ENCODE measurements at regions not wholly inside any gene's neighbourhood (a gene's known extent, or its start where the extent isn't known, plus 50 kb on each side); places are given as distances from the start of the nearest gene placed in this dataset.

DNA sequence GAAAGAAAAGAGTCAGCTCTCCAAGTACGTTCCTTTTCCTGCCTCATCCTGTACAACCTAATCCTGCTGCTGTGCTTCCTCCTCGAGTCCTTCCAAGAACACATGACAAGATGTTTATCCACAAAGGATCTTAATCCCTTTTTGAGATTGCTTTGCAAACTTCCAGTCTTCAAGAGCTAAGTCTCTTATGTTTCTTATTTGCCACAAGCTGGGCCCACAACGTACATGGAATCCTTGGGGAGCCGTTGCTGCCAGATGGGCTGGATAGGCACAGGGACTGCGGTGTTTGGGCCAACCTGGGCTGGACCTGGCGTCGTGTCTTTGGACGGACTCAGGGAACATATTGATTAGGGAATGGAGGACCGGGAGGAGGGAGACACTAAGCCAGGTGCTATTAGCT is 79.7 kb upstream of the AFDN start:
- no peaks in the 10 kb centered on the region for H3K9me3 ChIP-seq (ENCODE audit: control insufficient read depth, insufficient read depth, low read depth, low read length)
- CTCF ChIA-PET: no interaction called here

DNA sequence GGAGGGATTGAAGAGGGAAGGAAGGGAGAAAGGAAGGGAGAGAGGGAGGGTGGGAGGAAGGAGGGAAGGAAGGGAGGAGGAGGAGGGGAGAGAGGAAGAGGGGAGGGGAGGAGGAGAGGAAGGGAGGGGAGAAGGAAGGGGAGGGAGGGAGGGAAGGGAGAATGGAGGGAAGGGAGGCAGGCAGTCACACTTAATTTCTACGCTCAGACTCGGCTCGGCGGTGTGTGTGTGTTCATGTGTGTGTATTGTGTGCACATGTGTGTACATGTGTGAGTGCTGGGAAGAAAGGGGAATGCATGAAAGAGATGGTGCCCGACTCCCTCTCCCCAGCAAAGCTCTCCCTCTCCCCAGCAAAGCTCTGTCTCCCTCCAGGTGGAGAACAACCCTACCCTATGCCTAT is 79.1 kb upstream of the AFDN start:
- CTCF ChIA-PET: no interaction called here

More for the DNA sequence above, 79.7 kb upstream of the AFDN start:
- H3K4me1 ChIP-seq (ENCODE audit: control insufficient read depth, insufficient read depth, low read length): no peaks in the 10 kb centered on the region
- POLR2A ChIA-PET: no interaction called here
- no peaks in the 10 kb centered on the region for H3K36me3 ChIP-seq (ENCODE audit: control insufficient read depth in 2 of 2, insufficient read depth in 1 of 2, low read length in 2 of 2)
- TF ChIP-seq, protein P1, sequence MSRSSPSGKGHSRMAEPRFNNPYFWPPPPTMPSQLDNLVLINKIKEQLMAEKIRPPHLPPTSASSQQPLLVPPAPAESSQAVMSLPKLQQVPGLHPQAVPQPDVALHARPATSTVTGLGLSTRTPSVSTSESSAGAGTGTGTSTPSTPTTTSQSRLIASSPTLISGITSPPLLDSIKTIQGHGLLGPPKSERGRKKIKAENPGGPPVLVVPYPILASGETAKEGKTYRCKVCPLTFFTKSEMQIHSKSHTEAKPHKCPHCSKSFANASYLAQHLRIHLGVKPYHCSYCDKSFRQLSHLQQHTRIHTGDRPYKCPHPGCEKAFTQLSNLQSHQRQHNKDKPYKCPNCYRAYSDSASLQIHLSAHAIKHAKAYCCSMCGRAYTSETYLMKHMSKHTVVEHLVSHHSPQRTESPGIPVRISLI (tag by site-specific recombination; IDR thresholded peaks at IDR 0.05): no peak
- H3K4me3 ChIP-seq (ENCODE audit: low read depth, low read length): no peak overlapping the region
- no peak overlapping the region for H3K27ac ChIP-seq (ENCODE audit: extremely low read depth, low read depth, low read length)

DNA sequence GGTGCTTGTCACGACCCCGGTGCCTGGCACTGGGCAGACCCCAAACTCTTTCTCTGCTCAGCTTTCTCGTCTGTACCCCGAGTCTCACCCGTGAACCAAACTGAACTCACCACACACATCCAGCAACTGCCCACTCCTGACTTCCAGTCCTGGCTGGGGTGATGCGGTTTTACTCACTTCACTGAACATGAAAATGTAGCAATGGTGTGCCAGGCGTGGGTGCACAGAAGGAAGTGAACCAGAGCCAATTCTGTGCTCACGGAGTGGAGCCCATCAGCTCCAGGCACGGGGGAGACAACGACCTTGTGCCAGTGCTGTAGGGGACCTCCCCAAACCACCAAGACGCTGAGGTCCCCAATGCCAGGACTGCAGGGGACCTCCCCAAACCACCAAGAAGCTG is 78.7 kb upstream of the AFDN start:
- H3K9me3 ChIP-seq (ENCODE audit: control insufficient read depth, insufficient read depth, low read depth, low read length): no peaks in the 10 kb centered on the region
- H3K36me3 ChIP-seq (ENCODE audit: control insufficient read depth in 2 of 2, insufficient read depth in 1 of 2, low read length in 2 of 2): no peaks in the 10 kb centered on the region
- no peak overlapping the region for H3K27ac ChIP-seq (ENCODE audit: extremely low read depth, low read depth, low read length)
- POLR2A ChIA-PET: no interaction called here
- no peak overlapping the region for H3K4me3 ChIP-seq (ENCODE audit: low read depth, low read length)
- CTCF ChIA-PET: interaction anchor here (0.6 kb wide), 1 partner anchor 306 kb away, joined by 4 read pairs; no protein-coding TSS in a partner anchor
- no peaks in the 10 kb centered on the region for H3K4me1 ChIP-seq (ENCODE audit: control insufficient read depth, insufficient read depth, low read length)
- TF ChIP-seq ZNF521 (tag by site-specific recombination; IDR thresholded peaks at IDR 0.05) (no peak), OVOL3 (tag by site-specific recombination; IDR thresholded peaks at IDR 0.05) (no peak), ZNF426 (tag by site-specific recombination; IDR thresholded peaks at IDR 0.05) (no peak), SP3 (tag by site-specific recombination; IDR thresholded peaks at IDR 0.05) (no peak)
- TF ChIP-seq, protein P2, sequence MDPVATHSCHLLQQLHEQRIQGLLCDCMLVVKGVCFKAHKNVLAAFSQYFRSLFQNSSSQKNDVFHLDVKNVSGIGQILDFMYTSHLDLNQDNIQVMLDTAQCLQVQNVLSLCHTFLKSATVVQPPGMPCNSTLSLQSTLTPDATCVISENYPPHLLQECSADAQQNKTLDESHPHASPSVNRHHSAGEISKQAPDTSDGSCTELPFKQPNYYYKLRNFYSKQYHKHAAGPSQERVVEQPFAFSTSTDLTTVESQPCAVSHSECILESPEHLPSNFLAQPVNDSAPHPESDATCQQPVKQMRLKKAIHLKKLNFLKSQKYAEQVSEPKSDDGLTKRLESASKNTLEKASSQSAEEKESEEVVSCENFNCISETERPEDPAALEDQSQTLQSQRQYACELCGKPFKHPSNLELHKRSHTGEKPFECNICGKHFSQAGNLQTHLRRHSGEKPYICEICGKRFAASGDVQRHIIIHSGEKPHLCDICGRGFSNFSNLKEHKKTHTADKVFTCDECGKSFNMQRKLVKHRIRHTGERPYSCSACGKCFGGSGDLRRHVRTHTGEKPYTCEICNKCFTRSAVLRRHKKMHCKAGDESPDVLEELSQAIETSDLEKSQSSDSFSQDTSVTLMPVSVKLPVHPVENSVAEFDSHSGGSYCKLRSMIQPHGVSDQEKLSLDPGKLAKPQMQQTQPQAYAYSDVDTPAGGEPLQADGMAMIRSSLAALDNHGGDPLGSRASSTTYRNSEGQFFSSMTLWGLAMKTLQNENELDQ (tag by site-specific recombination; IDR thresholded peaks at IDR 0.05; ENCODE audit: low read depth): no peak
- TF ChIP-seq, protein P3, sequence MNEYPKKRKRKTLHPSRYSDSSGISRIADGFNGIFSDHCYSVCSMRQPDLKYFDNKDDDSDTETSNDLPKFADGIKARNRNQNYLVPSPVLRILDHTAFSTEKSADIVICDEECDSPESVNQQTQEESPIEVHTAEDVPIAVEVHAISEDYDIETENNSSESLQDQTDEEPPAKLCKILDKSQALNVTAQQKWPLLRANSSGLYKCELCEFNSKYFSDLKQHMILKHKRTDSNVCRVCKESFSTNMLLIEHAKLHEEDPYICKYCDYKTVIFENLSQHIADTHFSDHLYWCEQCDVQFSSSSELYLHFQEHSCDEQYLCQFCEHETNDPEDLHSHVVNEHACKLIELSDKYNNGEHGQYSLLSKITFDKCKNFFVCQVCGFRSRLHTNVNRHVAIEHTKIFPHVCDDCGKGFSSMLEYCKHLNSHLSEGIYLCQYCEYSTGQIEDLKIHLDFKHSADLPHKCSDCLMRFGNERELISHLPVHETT (tag by site-specific recombination; IDR thresholded peaks at IDR 0.05): no peak
- TF ChIP-seq, protein P4, sequence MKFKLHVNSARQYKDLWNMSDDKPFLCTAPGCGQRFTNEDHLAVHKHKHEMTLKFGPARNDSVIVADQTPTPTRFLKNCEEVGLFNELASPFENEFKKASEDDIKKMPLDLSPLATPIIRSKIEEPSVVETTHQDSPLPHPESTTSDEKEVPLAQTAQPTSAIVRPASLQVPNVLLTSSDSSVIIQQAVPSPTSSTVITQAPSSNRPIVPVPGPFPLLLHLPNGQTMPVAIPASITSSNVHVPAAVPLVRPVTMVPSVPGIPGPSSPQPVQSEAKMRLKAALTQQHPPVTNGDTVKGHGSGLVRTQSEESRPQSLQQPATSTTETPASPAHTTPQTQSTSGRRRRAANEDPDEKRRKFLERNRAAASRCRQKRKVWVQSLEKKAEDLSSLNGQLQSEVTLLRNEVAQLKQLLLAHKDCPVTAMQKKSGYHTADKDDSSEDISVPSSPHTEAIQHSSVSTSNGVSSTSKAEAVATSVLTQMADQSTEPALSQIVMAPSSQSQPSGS (tag by site-specific recombination; IDR thresholded peaks at IDR 0.05; ENCODE audit: low read depth): no peak

More for the DNA sequence above, 79.1 kb upstream of the AFDN start:
- Histone ChIP-seq H3K9me3 (ENCODE audit: control insufficient read depth, insufficient read depth, low read depth, low read length) (no peaks in the 10 kb centered on the region), H3K4me1 (ENCODE audit: control insufficient read depth, insufficient read depth, low read length) (no peaks in the 10 kb centered on the region), H3K27ac (ENCODE audit: extremely low read depth, low read depth, low read length) (no peak overlapping the region), H3K4me3 (ENCODE audit: low read depth, low read length) (no peak overlapping the region), H3K36me3 (ENCODE audit: control insufficient read depth in 2 of 2, insufficient read depth in 1 of 2, low read length in 2 of 2) (no peaks in the 10 kb centered on the region)
- POLR2A ChIA-PET: no interaction called here
- no peak for TF ChIP-seq ZNF37A (tag by site-specific recombination; IDR thresholded peaks at IDR 0.05)

DNA sequence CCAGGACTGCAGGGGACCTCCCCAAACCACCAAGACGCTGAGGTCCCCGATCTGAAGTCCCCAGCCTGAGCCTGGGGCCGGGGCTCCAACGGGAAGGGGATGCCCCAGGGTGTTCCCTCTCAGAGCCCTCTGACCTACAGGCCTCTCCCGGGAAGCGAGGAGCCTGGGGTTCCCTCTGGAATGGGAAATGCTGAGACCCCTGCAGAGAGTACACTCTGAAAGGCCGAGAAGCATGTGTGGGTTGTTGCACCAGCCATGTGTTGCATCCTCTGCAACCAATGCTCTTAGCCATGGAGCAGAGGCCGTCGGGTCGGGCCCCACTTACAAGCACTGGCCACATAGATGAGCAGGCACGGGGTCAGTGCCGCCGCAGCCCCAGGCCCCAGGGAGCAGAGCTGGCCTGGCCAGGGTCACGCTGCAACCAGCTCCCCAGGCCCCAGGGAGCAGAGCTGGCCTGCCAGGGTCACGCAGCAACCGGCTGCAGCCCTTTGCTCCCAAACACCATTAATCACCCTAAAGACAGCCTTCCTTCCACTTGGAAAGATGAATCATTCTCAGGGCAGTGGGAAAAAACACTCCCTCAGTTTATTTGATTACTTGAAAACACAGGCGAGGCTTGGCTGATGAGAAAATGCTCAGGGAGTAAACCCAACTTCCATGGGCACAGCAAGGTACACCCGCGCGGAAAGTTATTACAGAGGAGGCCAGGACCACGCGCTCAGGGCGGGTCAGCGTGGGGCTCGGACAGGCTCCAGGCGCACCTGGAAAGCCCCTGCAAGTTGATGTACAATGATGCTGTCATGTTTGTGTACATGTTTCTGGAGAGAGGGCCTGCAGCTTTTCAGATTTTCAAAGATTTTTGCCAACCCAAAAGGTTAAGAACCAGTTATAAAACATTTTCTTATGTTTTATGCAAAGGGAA is 78.0 kb upstream of the AFDN start:
- Histone ChIP-seq H3K27ac (ENCODE audit: extremely low read depth, low read depth, low read length) (no peak overlapping the region), H3K36me3 (ENCODE audit: control insufficient read depth in 2 of 2, insufficient read depth in 1 of 2, low read length in 2 of 2) (no peaks in the 10 kb centered on the region), H3K4me3 (ENCODE audit: low read depth, low read length) (no peak overlapping the region), H3K9me3 (ENCODE audit: control insufficient read depth, insufficient read depth, low read depth, low read length) (no peaks in the 10 kb centered on the region), H3K4me1 (ENCODE audit: control insufficient read depth, insufficient read depth, low read length) (no peaks in the 10 kb centered on the region)
- ChIA-PET CTCF (interaction anchor here (0.6 to 0.7 kb wide), 2 partner anchors 13 to 305 kb away, joined by 3 to 4 read pairs; no protein-coding TSS in a partner anchor), POLR2A (no interaction called here)
- TF ChIP-seq ZNF140 (tag by site-specific recombination; IDR thresholded peaks at IDR 0.05) (no peak), ZBTB8A (tag by site-specific recombination; IDR thresholded peaks at IDR 0.05) (no peak), SP3 (tag by site-specific recombination; IDR thresholded peaks at IDR 0.05) (no peak), ZNF501 (tag by site-specific recombination; IDR thresholded peaks at IDR 0.05) (no peak), ZNF426 (tag by site-specific recombination; IDR thresholded peaks at IDR 0.05) (no peak), ZNF223 (tag by site-specific recombination; IDR thresholded peaks at IDR 0.05) (no peak), ZFP41 (tag by site-specific recombination; IDR thresholded peaks at IDR 0.05; ENCODE audit: borderline replicate concordance) (no peak), ZNF138 (tag by site-specific recombination; IDR thresholded peaks at IDR 0.05; ENCODE audit: borderline replicate concordance) (no peak)
- TF ChIP-seq, protein P5, sequence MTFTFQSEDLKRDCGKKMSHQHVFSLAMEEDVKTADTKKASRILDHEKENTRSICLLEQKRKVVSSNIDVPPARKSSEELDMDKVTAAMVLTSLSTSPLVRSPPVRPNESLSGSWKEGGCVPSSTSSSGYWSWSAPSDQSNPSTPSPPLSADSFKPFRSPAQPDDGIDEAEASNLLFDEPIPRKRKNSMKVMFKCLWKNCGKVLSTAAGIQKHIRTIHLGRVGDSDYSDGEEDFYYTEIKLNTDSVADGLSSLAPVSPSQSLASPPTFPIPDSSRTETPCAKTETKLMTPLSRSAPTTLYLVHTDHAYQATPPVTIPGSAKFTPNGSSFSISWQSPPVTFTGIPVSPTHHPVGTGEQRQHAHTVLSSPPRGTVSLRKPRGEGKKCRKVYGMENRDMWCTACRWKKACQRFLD (tag by site-specific recombination; IDR thresholded peaks at IDR 0.05): no peak
